Urinary bladder (tissue), 3 donors: ENCODE measurements at regions not wholly inside any gene's neighbourhood (a gene's known extent, or its start where the extent isn't known, plus 50 kb on each side); places are given as distances from the start of the nearest gene placed in this dataset.
"Not testable (repeated sequence)": the region's sequence is repeated elsewhere in the genome, so short reads cannot be mapped to it uniquely, and the experiment has no call there.

Experiments used
- DNase-seq: peaks from one replicate; pipeline ENCODE4 v3.0.0-alpha.2; 2015; ENCODE audit errors: extremely low spot score
- H3K27ac ChIP-seq: one replicate; pipeline ENCODE4 v1.5.1; 2013; ENCODE audit warnings: low read depth, mild to moderate bottlenecking, moderate library complexity
- H3K36me3 ChIP-seq: one replicate; pipeline ENCODE4 v1.6.1; 2013; ENCODE audit warnings: mild to moderate bottlenecking, moderate library complexity; ENCODE audit not compliant: insufficient read depth
- H3K4me1 ChIP-seq: one replicate; pipeline ENCODE4 v1.6.1; 2013; ENCODE audit warnings: mild to moderate bottlenecking, moderate library complexity; ENCODE audit not compliant: insufficient read depth
- H3K4me3 ChIP-seq: one replicate; pipeline ENCODE4 v1.5.1; 2013; ENCODE audit warnings: low read depth, low read length
- WGBS: extraction: QIAGEN DNeasy Blood & Tissue Kit; methylation state at CpG from one replicate; pipeline ENCODE4 v1.1.7; 2013; 5-methylcytosine and 5-hydroxymethylcytosine counted together
- donor health status: healthy with polysubstance abuse.
- donor health status: healthy.

DNA sequence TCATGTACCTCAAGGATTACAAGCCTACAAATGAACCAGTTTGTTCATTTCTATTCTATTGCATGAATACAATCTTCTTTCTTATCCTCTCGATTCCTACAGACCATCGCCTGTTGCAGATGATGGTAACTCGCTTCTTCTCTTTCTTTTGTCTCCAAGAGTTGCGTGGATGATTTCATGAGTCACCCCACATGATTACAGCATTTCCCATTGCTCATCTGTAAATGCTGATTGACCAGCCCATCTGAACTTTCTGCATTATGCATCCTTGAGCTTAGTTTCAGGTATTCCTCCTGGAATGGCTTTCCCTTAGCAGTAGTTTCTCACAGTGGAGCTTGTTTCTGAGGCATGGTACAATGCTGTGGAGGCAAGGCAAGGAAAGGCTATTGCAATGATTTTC lies 109.6 kb upstream of the TOPAZ1 start:
- Histone ChIP-seq H3K4me1 (no peaks in the 10 kb centered on the region), H3K4me3 (no peak overlapping the region), H3K27ac (no peak overlapping the region), H3K36me3 (no peaks in the 10 kb centered on the region)
- no peak for DNase-seq
- 87% methylated on average over 4 of the region's 4 CpGs for WGBS

DNA sequence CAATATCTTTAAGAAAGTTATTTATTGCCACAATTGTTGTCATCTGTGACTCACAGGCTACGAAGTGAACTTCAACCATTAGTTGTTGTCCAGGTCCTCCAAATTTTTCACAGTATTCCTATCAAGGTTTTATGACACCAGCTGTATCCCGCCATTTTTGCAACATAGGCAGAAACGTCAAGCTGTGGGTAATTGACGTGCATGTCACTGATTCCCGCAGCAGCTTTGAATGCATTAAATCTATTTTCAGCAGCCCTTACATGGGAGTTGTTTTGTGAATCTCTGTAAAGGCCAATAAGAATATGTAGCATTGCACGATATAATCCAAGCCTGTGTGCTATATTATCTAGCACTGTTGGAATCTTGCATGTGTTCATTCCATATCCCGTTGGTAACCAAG lies 109.1 kb upstream of the TOPAZ1 start:
- no peak overlapping the region for H3K27ac ChIP-seq
- H3K36me3 ChIP-seq = no peaks in the 10 kb centered on the region
- no peak overlapping the region for H3K4me3 ChIP-seq
- 86% methylated on average over 7 of the region's 7 CpGs for WGBS
- H3K4me1 ChIP-seq = no peaks in the 10 kb centered on the region
- no peak for DNase-seq

- H3K27ac ChIP-seq = no peak overlapping the region
- H3K4me3 ChIP-seq = no peak overlapping the region
- H3K36me3 ChIP-seq = no peaks in the 10 kb centered on the region
- DNase-seq = no peak
- WGBS = 46% methylated on average over 5 of the region's 5 CpGs
- H3K4me1 ChIP-seq = no peaks in the 10 kb centered on the region
Measured at GRCh38 chr3:44136421-44136820, 105.3 kb upstream of the TOPAZ1 start.

- no peak for DNase-seq
- no peak overlapping the region for H3K27ac ChIP-seq
- no peak overlapping the region for H3K4me3 ChIP-seq
- no peaks in the 10 kb centered on the region for H3K4me1 ChIP-seq
- H3K36me3 ChIP-seq = no peaks in the 10 kb centered on the region
- WGBS = 60% methylated on average over 1 of the region's 1 CpG
Measured at GRCh38 chr3:44146073-44146472, 95.6 kb upstream of the TOPAZ1 start.

DNA sequence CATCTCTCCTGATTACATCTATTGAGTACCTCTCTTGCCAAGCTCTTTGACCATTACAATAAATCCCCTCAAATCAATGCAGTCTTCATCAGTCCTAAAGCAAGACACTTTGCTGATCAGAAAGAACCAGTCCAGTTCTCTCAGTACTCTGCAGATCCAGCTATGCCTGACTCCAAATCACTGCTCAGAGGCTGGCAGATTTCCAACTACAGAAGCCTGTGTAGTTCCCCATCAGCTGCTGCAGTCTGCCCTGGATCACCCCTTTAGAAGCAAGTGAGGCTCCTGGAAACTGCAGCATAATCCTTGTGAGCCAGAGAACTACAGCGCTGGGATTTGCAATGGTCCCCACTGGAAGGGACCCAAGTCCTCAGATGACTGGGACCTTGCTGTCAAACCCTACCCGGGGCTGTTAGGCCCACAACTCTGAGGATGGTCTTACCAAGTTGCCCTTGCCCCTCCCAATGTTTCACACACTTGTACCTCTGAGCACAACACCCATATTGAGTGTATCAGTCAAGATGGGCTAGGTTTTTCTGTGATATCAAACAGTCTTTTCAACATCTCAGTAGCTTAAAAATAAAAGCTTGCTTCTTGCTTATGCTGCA lies 81.9 kb upstream of the TOPAZ1 start:
- DNase-seq = no peak
- H3K36me3 ChIP-seq = no peaks in the 10 kb centered on the region
- no peak overlapping the region for H3K4me3 ChIP-seq
- H3K27ac ChIP-seq = no peak overlapping the region
- WGBS = 72% methylated on average over 2 of the region's 2 CpGs
- no peaks in the 10 kb centered on the region for H3K4me1 ChIP-seq

GRCh38 chr3:44160818-44161217 lies 80.9 kb upstream of the TOPAZ1 start:
- no peaks in the 10 kb centered on the region for H3K36me3 ChIP-seq
- no peak overlapping the region for H3K4me3 ChIP-seq
- WGBS = 83% methylated on average over 4 of the region's 4 CpGs
- no peaks in the 10 kb centered on the region for H3K4me1 ChIP-seq
- DNase-seq = no peak
- no peak overlapping the region for H3K27ac ChIP-seq

GRCh38 chr3:44171891-44172290 lies 69.8 kb upstream of the TOPAZ1 start:
- 96% methylated on average over 4 of the region's 4 CpGs for WGBS
- no peak overlapping the region for H3K4me3 ChIP-seq
- no peak for DNase-seq
- H3K27ac ChIP-seq = no peak overlapping the region
- H3K36me3 ChIP-seq = no peaks in the 10 kb centered on the region
- H3K4me1 ChIP-seq = no peaks in the 10 kb centered on the region

GRCh38 chr3:44172701-44173100 lies 69.0 kb upstream of the TOPAZ1 start:
- not testable (repeated sequence) for H3K27ac ChIP-seq, DNase-seq, H3K4me1 ChIP-seq, H3K36me3 ChIP-seq, H3K4me3 ChIP-seq
- WGBS = 87% methylated on average over 8 of the region's 8 CpGs

GRCh38 chr3:44173263-44173662 lies 68.4 kb upstream of the TOPAZ1 start:
- Histone ChIP-seq H3K4me1 (no peaks in the 10 kb centered on the region), H3K36me3 (no peaks in the 10 kb centered on the region), H3K27ac (no peak overlapping the region), H3K4me3 (no peak overlapping the region)
- WGBS = 91% methylated on average over 15 of the region's 15 CpGs
- DNase-seq = no peak

- no peak overlapping the region for H3K27ac ChIP-seq
- no peaks in the 10 kb centered on the region for H3K4me1 ChIP-seq
- no peak overlapping the region for H3K4me3 ChIP-seq
- 29% methylated on average over 2 of the region's 2 CpGs for WGBS
- DNase-seq = no peak
- no peaks in the 10 kb centered on the region for H3K36me3 ChIP-seq
Measured at GRCh38 chr3:44175070-44175469, 66.6 kb upstream of the TOPAZ1 start.

GRCh38 chr3:44179246-44179645 lies 62.4 kb upstream of the TOPAZ1 start:
- H3K36me3 ChIP-seq = no peaks in the 10 kb centered on the region
- DNase-seq = no peak
- H3K4me3 ChIP-seq = no peak overlapping the region
- WGBS = 86% methylated on average over 4 of the region's 4 CpGs
- no peaks in the 10 kb centered on the region for H3K4me1 ChIP-seq
- H3K27ac ChIP-seq = no peak overlapping the region

GRCh38 chr3:44184319-44184953 lies 57.2 kb upstream of the TOPAZ1 start:
- Histone ChIP-seq H3K36me3 (no peaks in the 10 kb centered on the region), H3K4me1 (no peaks in the 10 kb centered on the region), H3K4me3 (no peak overlapping the region), H3K27ac (no peak overlapping the region)
- no peak for DNase-seq
- 42% methylated on average over 14 of the region's 14 CpGs for WGBS

DNA sequence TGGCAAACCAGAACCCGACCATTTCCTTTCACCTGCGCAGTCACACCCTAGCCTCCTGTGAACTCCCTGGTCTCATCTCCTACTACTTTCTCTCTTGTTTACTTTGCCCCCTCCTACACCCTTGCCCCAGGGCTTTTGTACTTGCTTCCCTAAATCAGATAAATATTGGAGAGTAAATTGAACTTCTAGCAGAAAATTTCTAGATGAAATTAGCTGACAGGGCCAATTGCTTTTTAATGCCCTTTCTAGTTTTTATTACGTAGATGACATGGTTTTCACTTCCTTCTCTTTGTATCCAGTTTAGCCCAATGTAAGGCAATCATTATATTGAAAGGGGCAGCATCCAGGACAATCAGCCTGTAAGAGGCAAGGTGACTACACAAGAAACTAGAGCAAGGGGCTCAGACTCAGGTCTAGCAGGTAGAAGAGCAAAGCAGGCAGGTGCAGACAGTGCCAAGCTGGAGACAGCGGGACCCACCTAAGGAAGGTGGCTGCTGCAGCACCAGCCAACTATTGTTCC lies 56.2 kb upstream of the TOPAZ1 start:
- DNase-seq = no peak
- WGBS = 58% methylated on average over 4 of the region's 4 CpGs
- H3K4me1 ChIP-seq = no peaks in the 10 kb centered on the region
- no peak overlapping the region for H3K4me3 ChIP-seq
- H3K27ac ChIP-seq = no peak overlapping the region
- no peaks in the 10 kb centered on the region for H3K36me3 ChIP-seq

DNA sequence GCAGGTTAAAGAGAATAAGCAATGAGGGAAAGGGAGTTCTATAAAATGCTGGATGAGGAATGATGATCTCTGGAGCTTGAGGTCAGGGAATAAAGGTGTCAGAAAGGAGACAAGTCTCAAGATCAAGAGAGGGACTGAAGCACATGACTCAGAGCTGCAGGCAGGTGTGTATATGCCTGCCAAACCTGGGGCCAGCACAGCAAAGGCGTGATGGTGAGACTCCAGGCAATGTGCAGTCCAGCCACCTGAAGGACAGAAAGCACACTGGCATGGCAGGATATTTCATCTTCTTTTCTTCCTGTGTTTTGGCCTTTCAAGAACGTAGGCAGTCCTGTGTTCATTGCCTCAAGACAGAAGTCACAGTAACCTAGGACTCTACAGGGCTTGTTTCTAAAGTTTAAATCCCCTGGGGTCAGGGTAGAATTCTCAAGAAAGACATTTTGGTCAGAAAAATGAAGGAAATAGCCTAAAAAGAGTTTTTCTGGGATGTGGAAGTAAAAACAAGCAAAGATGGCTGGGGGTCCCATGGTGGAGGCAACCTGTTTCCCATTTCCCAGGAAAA lies 55.5 kb upstream of the TOPAZ1 start:
- Histone ChIP-seq H3K36me3 (no peaks in the 10 kb centered on the region), H3K4me1 (no peaks in the 10 kb centered on the region), H3K4me3 (no peak overlapping the region), H3K27ac (no peak overlapping the region)
- DNase-seq = no peak
- WGBS = 73% methylated on average over 2 of the region's 2 CpGs
